Loucy (cell line): ENCODE measurements at regions not wholly inside any gene's neighbourhood (a gene's known extent, or its start where the extent isn't known, plus 50 kb on each side); places are given as distances from the start of the nearest gene placed in this dataset.
A peak's percentile ranks its signal among the peaks of the same experiment; 100 is the strongest.

Experiments
- H2AFZ ChIP-seq: fragments of 200-600 bp; sonication (generic); 2 replicates; pipeline ENCODE4 v1.6.0; 2016; ENCODE audit warnings: antibody characterized with exemption, mild to moderate bottlenecking, low read length, moderate library complexity
- H3F3A ChIP-seq: fragments of 200-600 bp; 2 replicates; pipeline ENCODE4 v1.6.0; 2016; ENCODE audit warnings: antibody characterized with exemption, low read depth, mild to moderate bottlenecking
- H3K27me3 ChIP-seq: fragments of 200-600 bp; sonication (generic); 2 replicates; pipeline ENCODE4 v1.6.1; 2014; ENCODE audit warnings: low read length, mild to moderate bottlenecking; ENCODE audit not compliant: insufficient read depth, poor library complexity, severe bottlenecking
- H3K36me3 ChIP-seq: fragments of 200-600 bp; sonication (generic); 2 replicates; pipeline ENCODE4 v1.6.1; 2016; ENCODE audit warnings: low read length; ENCODE audit not compliant: insufficient read depth
- H3K4me1 ChIP-seq: fragments of 200-600 bp; sonication (generic); 2 replicates; pipeline ENCODE4 v1.5.1; 2014; ENCODE audit warnings: low read length, mild to moderate bottlenecking; ENCODE audit not compliant: insufficient read depth, poor library complexity, severe bottlenecking
- H3K4me2 ChIP-seq: fragments of 200-600 bp; sonication (generic); 2 replicates; pipeline ENCODE4 v1.6.0; 2014; ENCODE audit warnings: antibody characterized with exemption, low read length, low read depth, mild to moderate bottlenecking; ENCODE audit not compliant: poor library complexity, severe bottlenecking
- H3K4me3 ChIP-seq: fragments of 200-600 bp; sonication (generic); 2 replicates; pipeline ENCODE4 v1.5.1; 2014; ENCODE audit warnings: low read length, mild to moderate bottlenecking, mixed read lengths; ENCODE audit not compliant: poor library complexity, severe bottlenecking
- H3K79me2 ChIP-seq: fragments of 200-600 bp; sonication (generic); 2 replicates; pipeline ENCODE4 v1.6.1; 2014; ENCODE audit warnings: low read length; ENCODE audit not compliant: insufficient read depth
- H3K9ac ChIP-seq: fragments of 200-600 bp; sonication (generic); 2 replicates; pipeline ENCODE4 v1.6.0; 2014; ENCODE audit warnings: mild to moderate bottlenecking, low read depth, low read length, moderate library complexity; ENCODE audit not compliant: poor library complexity, severe bottlenecking
- H3K9me2 ChIP-seq: fragments of 200-600 bp; sonication (generic); replicated peaks from 2 replicates; pipeline ENCODE4 v1.6.1; 2016; ENCODE audit warnings: low read depth, low read length, mixed read lengths
- H3K9me3 ChIP-seq: fragments of 200-600 bp; sonication (generic); 2 replicates; pipeline ENCODE4 v1.6.1; 2014; ENCODE audit warnings: mild to moderate bottlenecking, antibody characterized with exemption, low read length, low read depth; ENCODE audit not compliant: insufficient read depth
- H4K20me1 ChIP-seq: fragments of 200-600 bp; sonication (generic); 2 replicates; pipeline ENCODE4 v1.6.0; 2014; ENCODE audit warnings: antibody characterized with exemption, low read length, mild to moderate bottlenecking; ENCODE audit not compliant: insufficient read depth, poor library complexity, severe bottlenecking
- EZH2phosphoT487 ChIP-seq: fragments of 200-600 bp; IDR thresholded peaks from 2 replicates; pipeline ENCODE4 v1.6.1; 2018; ENCODE audit warnings: antibody characterized with exemption, mild to moderate bottlenecking, moderate library complexity, borderline replicate concordance
- TF ChIP-seq, protein P1 (sequence below): fragments of 200-600 bp; sonication (generic); conservative IDR thresholded peaks from 2 replicates; pipeline ENCODE4 v1.5.1; 2014; ENCODE audit warnings: mild to moderate bottlenecking, antibody characterized with exemption, low read length

GRCh38 chr2:13218205-13218604, 501.5 kb downstream of the TRIB2 start:
- Histone ChIP-seq H3K27me3 (no peaks in the 10 kb centered on the region), H2AFZ (no peak overlapping the region), H3K79me2 (no peaks in the 10 kb centered on the region), H3K9ac (no peak overlapping the region), H3K4me3 (no peak overlapping the region), H3K4me1 (peaks cover 4% of the 10 kb centered on the region), H3K36me3 (no peaks in the 10 kb centered on the region), H4K20me1 (no peaks in the 10 kb centered on the region), H3K9me3 (peaks cover 13% of the 10 kb centered on the region; the same call in 1 of the 2 replicates), H3K9me2 (no peaks in the 10 kb centered on the region), H3F3A (no peaks in the 10 kb centered on the region), H3K4me2 (no peak overlapping the region)
- TF ChIP-seq, protein P1, sequence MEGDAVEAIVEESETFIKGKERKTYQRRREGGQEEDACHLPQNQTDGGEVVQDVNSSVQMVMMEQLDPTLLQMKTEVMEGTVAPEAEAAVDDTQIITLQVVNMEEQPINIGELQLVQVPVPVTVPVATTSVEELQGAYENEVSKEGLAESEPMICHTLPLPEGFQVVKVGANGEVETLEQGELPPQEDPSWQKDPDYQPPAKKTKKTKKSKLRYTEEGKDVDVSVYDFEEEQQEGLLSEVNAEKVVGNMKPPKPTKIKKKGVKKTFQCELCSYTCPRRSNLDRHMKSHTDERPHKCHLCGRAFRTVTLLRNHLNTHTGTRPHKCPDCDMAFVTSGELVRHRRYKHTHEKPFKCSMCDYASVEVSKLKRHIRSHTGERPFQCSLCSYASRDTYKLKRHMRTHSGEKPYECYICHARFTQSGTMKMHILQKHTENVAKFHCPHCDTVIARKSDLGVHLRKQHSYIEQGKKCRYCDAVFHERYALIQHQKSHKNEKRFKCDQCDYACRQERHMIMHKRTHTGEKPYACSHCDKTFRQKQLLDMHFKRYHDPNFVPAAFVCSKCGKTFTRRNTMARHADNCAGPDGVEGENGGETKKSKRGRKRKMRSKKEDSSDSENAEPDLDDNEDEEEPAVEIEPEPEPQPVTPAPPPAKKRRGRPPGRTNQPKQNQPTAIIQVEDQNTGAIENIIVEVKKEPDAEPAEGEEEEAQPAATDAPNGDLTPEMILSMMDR: no peak

DNA sequence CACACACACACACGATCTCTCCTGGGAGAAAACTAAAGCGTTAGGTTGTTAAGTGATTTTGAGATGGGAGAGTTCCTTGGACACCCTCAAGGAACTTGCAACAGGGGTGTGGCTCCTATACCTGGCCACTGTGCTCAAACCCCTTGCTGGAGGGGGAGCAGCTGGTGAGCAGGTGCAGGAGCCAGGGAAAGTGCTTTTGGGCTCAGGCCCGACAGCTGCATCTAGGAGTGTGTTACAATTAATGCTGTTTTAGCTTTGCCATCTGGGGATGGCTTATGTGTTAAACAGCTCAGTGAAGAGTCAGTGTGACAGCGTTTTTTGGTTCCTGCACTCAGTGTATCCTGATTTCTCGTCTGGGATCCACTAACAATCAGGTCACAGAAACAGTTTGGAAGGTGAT, 510.8 kb downstream of the TRIB2 start:
- no peaks in the 10 kb centered on the region for H3K36me3 ChIP-seq
- no peaks in the 10 kb centered on the region for H3F3A ChIP-seq
- H3K4me1 ChIP-seq: peaks cover 2% of the 10 kb centered on the region
- TF ChIP-seq, protein P1: no peak
- TF ChIP-seq EZH2phosphoT487: no peak
- no peak overlapping the region for H3K4me2 ChIP-seq
- H2AFZ ChIP-seq: 0 out of 2 replicates have a peak overlapping the region, but pooled peaks have one; percentile 44
- no peak overlapping the region for H3K9ac ChIP-seq
- H4K20me1 ChIP-seq: no peaks in the 10 kb centered on the region
- no peaks in the 10 kb centered on the region for H3K9me3 ChIP-seq
- H3K79me2 ChIP-seq: no peaks in the 10 kb centered on the region
- no peak overlapping the region for H3K4me3 ChIP-seq
- H3K27me3 ChIP-seq: no peaks in the 10 kb centered on the region
- no peaks in the 10 kb centered on the region for H3K9me2 ChIP-seq

- Histone ChIP-seq H3K36me3 (no peaks in the 10 kb centered on the region), H3K9me2 (no peaks in the 10 kb centered on the region), H3K4me2 (no peak overlapping the region), H4K20me1 (no peaks in the 10 kb centered on the region), H3K4me3 (no peak overlapping the region), H3K9me3 (no peaks in the 10 kb centered on the region), H3K79me2 (no peaks in the 10 kb centered on the region), H3K4me1 (peaks cover 9% of the 10 kb centered on the region), H2AFZ (no peak overlapping the region), H3K27me3 (no peaks in the 10 kb centered on the region), H3K9ac (no peak overlapping the region), H3F3A (no peaks in the 10 kb centered on the region)
- TF ChIP-seq, protein P1: no peak
- no peak for TF ChIP-seq EZH2phosphoT487
Measured at GRCh38 chr2:13230221-13230620, 513.5 kb downstream of the TRIB2 start.
